Body of pancreas (tissue), 4 donors: ENCODE measurements at regions not wholly inside any gene's neighbourhood (a gene's known extent, or its start where the extent isn't known, plus 50 kb on each side); places are given as distances from the start of the nearest gene placed in this dataset.

Source experiments
- ATAC-seq: fragments of 150-250 bp; one replicate; pipeline ENCODE4 v1.9.1; 2016
- DNase-seq, 4 donors: peaks; one replicate each; pipeline ENCODE4 v3.0.0-alpha.2; 2019
- H3K27ac ChIP-seq, 4 donors: fragments of 200-600 bp; sonication (generic); 1 replicate in 3 of 4; 2 replicates in 1 of 4; pipeline versions ENCODE4 v1.5.1 to v1.6.1; 2016 to 2019; ENCODE audit warnings: mild to moderate bottlenecking in 1 of 4, mixed read lengths in 1 of 4, moderate library complexity in 1 of 4
- H3K27me3 ChIP-seq, 2 donors: fragments of 200-600 bp; sonication (generic); one replicate each; pipeline ENCODE4 v1.6.0; 2016; ENCODE audit warnings: mild to moderate bottlenecking in 1 of 2
- H3K36me3 ChIP-seq, 2 donors: fragments of 200-600 bp; sonication (generic); replicated peaks in 1 of 2; 2 replicates each; pipeline ENCODE4 v1.5.1; 2016; ENCODE audit warnings: low read depth in 2 of 2; ENCODE audit not compliant: insufficient read depth in 1 of 2
- H3K4me1 ChIP-seq: fragments of 200-600 bp; sonication (generic); one replicate; pipeline ENCODE4 v1.6.0; 2016
- H3K4me3 ChIP-seq, 2 donors: fragments of 200-600 bp; sonication (generic); 1 replicate in 1 of 2; 2 replicates in 1 of 2; pipeline ENCODE4 v1.5.1; 2016 to 2019
- H3K9me3 ChIP-seq, 3 donors: fragments of 200-600 bp; sonication (generic); 1 replicate in 2 of 3; 2 replicates in 1 of 3; pipeline ENCODE4 v1.5.1; 2016
- POLR2A ChIP-seq, 3 donors: fragments of 450-650 bp; IDR thresholded peaks; one replicate each; pipeline ENCODE4 v1.6.1; 2016; ENCODE audit warnings: antibody characterized with exemption in 3 of 3, mild to moderate bottlenecking in 2 of 3
- WGBS, 2 donors: methylation state at CpG; one replicate each; pipeline ENCODE4 v1.1.5; 2017; 5-methylcytosine and 5-hydroxymethylcytosine counted together
- intact Hi-C: fragments of 100-400 bp; cut with DNase I; formaldehyde crosslinking; loops from one replicate; pipeline ENCODE4 v1.15.1; 2023
- TF ChIP-seq, protein P1 (sequence below), 7 experiments: fragments of 450-650 bp in 4 of 7; fragments of 200-600 bp in 3 of 7; sonication (generic) in 3 of 7; IDR thresholded peaks; one replicate each; pipeline ENCODE4 v1.5.1; 2016 to 2019; ENCODE audit warnings: antibody characterized with exemption in 7 of 7

DNA sequence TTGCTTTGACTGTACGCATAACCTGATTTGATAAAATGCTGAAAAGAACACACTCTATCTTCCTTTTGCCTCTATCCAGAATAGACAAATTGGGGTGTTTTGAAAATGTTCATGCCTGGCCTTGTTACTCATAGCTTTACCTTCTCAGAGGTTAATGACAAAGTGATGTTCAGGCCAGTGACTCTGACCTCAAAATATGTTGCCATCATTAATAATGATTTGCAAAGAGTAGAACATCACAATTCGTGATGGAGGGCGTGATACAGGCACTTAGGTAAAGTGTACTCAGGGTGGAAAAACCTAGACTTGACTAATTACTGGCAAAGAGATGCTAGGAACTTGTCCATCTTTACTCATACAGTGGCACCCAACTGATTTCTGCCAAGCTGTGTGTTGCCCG lies 656.6 kb upstream of the SOX9 start:
- Histone ChIP-seq H3K4me1 (no peaks in the 10 kb centered on the region), H3K4me3 (no peak overlapping the region), H3K9me3 (no peaks in the 10 kb centered on the region), H3K27ac (no peak overlapping the region), H3K36me3 (no peaks in the 10 kb centered on the region), H3K27me3 (no peaks in the 10 kb centered on the region)
- intact Hi-C loops = no loop called here
- 80 to 88% methylated on average over 4 of the region's 4 CpGs for WGBS, 2 donors
- ATAC-seq (no peak), DNase-seq (no peak)
- no peak for TF ChIP-seq POLR2A (IDR thresholded peaks at IDR 0.05)
- TF ChIP-seq, protein P1, sequence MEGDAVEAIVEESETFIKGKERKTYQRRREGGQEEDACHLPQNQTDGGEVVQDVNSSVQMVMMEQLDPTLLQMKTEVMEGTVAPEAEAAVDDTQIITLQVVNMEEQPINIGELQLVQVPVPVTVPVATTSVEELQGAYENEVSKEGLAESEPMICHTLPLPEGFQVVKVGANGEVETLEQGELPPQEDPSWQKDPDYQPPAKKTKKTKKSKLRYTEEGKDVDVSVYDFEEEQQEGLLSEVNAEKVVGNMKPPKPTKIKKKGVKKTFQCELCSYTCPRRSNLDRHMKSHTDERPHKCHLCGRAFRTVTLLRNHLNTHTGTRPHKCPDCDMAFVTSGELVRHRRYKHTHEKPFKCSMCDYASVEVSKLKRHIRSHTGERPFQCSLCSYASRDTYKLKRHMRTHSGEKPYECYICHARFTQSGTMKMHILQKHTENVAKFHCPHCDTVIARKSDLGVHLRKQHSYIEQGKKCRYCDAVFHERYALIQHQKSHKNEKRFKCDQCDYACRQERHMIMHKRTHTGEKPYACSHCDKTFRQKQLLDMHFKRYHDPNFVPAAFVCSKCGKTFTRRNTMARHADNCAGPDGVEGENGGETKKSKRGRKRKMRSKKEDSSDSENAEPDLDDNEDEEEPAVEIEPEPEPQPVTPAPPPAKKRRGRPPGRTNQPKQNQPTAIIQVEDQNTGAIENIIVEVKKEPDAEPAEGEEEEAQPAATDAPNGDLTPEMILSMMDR (IDR thresholded peaks at IDR 0.05) = no peak

DNA sequence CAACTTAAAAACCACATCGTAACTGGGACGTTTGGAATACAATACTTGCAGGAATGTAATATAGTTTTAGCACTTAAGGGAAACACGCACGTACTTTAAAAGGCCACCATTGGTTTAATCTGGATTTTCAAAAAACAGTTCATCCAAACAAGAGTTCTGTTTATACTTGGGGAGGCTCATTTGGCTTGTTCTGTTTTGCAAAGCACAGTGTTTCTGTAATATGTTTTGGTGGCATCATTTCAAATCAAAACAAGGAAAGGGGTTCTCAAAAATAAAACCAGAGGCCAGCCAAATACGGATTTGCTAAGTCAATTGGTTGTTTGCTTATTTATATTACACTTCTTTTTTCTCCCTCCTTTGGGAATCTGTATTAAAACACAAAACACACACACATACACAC lies 656.1 kb upstream of the SOX9 start:
- Histone ChIP-seq H3K4me1 (no peaks in the 10 kb centered on the region), H3K4me3 (no peak overlapping the region), H3K27ac (no peak overlapping the region), H3K9me3 (no peaks in the 10 kb centered on the region), H3K27me3 (no peaks in the 10 kb centered on the region), H3K36me3 (no peaks in the 10 kb centered on the region)
- no peak for DNase-seq
- whole genome bisulfite sequencing, 2 donors = 77 to 79% methylated on average over 5 of the region's 5 CpGs
- no peak for TF ChIP-seq POLR2A (IDR thresholded peaks at IDR 0.05)
- TF ChIP-seq, protein P1 (IDR thresholded peaks at IDR 0.05) = no peak
- no peak for ATAC-seq
- intact Hi-C loops = no loop called here

GRCh38 chr17:71467719-71468118 lies 653.1 kb upstream of the SOX9 start:
- DNase-seq (peak in 2 of 4 donors; percentile 7 to 21), ATAC-seq (no peak)
- 69 to 83% methylated on average over 2 of the region's 2 CpGs for WGBS, 2 donors
- Histone ChIP-seq H3K9me3 (no peaks in the 10 kb centered on the region), H3K27me3 (no peaks in the 10 kb centered on the region), H3K36me3 (no peaks in the 10 kb centered on the region), H3K4me1 (no peaks in the 10 kb centered on the region), H3K4me3 (no peak overlapping the region), H3K27ac (no peak overlapping the region)
- intact Hi-C loops = no loop called here
- TF ChIP-seq POLR2A (IDR thresholded peaks at IDR 0.05) = no peak
- TF ChIP-seq, protein P1 (IDR thresholded peaks at IDR 0.05) = no peak

GRCh38 chr17:71470062-71470461 lies 650.8 kb upstream of the SOX9 start:
- Histone ChIP-seq H3K27ac (no peak overlapping the region), H3K27me3 (no peaks in the 10 kb centered on the region), H3K36me3 (no peaks in the 10 kb centered on the region), H3K9me3 (no peaks in the 10 kb centered on the region), H3K4me1 (peaks cover 5% of the 10 kb centered on the region), H3K4me3 (no peak overlapping the region)
- TF ChIP-seq, protein P1 (IDR thresholded peaks at IDR 0.05) = no peak
- no peak for TF ChIP-seq POLR2A (IDR thresholded peaks at IDR 0.05)
- DNase-seq = no peak
- 84 to 89% methylated on average over 3 of the region's 3 CpGs for WGBS, 2 donors
- intact Hi-C loops = loop anchor here (10.0 kb wide), 1 partner anchor 645 kb away; no protein-coding TSS in a partner anchor
- ATAC-seq = no peak
